Spinal cord (tissue), 9 donors: ENCODE measurements at regions not wholly inside any gene's neighbourhood (a gene's known extent, or its start where the extent isn't known, plus 50 kb on each side); places are given as distances from the start of the nearest gene placed in this dataset.

Experiments
- DNase-seq, 6 donors: peaks; one replicate each; pipeline versions ENCODE4 v3.0.0 to v3.0.0-alpha.2; 2013 to 2015; ENCODE audit warnings: low spot score in 6 of 6, low read depth in 4 of 6
- H3K27ac ChIP-seq: one replicate; pipeline ENCODE4 v1.5.1; 2013; ENCODE audit warnings: low read depth, low read length, control low read depth
- H3K27me3 ChIP-seq: one replicate; pipeline ENCODE4 v1.6.1; 2013; ENCODE audit warnings: low read length; ENCODE audit not compliant: control insufficient read depth, insufficient read depth
- H3K36me3 ChIP-seq: one replicate; pipeline ENCODE4 v1.6.1; 2013; ENCODE audit warnings: low read length; ENCODE audit not compliant: control insufficient read depth, insufficient read depth
- H3K4me1 ChIP-seq: one replicate; pipeline ENCODE4 v1.6.1; 2013; ENCODE audit warnings: low read length; ENCODE audit not compliant: control insufficient read depth, insufficient read depth
- H3K4me3 ChIP-seq: one replicate; pipeline ENCODE4 v1.5.1; 2013; ENCODE audit warnings: low read depth, low read length, control low read depth
- H3K9me3 ChIP-seq: one replicate; pipeline ENCODE4 v1.6.1; 2013; ENCODE audit warnings: low read length; ENCODE audit not compliant: control insufficient read depth, insufficient read depth
- WGBS: methylation state at CpG from one replicate; pipeline ENCODE4 v1.1.5; 2013; ENCODE audit warnings: missing lambda C conversion rate; ENCODE audit not compliant: insufficient coverage; 5-methylcytosine and 5-hydroxymethylcytosine counted together
- donor health status: healthy.

DNA sequence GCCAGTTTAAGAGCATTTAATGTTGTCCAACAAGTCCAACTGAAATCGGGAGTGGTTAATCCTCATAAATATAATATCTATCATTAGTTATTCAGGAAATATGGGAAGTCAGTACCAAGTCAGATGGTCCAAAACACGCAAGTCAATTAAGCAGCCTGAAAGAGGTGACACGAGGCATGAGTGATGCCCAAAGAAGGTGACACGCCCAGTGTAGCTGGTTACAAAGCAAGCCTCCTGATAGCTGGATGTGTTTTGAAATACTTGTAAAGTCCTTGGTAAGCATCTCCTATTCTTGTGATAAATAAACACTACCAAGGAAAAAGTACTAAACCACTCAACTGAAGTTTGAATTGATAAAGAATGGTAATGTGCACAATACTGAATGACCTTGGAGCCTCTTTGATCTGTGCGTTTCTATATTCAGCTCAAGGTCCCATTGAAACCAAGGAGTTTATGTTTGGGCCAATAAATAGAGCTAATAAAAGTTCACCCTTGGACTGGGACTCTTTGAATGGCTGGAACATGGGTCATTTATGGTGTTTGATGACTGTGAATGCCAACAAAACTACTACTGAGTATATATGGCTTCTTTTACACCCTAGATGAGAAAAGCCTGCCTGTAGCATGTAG is 93.2 kb upstream of the KLF3 start:
- Histone ChIP-seq H3K27ac (no peak overlapping the region), H3K27me3 (no peaks in the 10 kb centered on the region), H3K4me1 (no peaks in the 10 kb centered on the region), H3K36me3 (no peaks in the 10 kb centered on the region), H3K4me3 (no peak overlapping the region), H3K9me3 (no peaks in the 10 kb centered on the region)
- 48% methylated on average over 3 of the region's 5 CpGs for WGBS
- DNase-seq = no peak

DNA sequence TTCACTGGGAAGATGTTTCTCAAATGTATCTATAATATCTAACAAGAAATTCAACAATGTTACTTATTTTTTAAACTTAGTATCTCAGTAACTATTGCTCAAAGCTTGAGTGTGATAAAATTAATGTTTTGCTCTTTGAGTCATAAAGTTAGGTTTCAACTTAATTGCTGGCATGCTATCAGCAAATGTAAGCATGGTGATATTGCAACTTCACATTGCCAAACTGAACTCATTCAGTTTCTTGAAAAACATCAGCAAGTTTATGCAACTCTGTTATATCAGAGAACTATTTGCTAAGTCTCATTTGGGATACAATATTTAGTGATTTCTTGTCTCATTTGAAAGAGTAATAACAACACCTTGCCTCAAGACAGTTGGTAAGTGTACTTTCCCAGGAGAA is 91.2 kb upstream of the KLF3 start:
- H3K4me3 ChIP-seq = no peak overlapping the region

DNA sequence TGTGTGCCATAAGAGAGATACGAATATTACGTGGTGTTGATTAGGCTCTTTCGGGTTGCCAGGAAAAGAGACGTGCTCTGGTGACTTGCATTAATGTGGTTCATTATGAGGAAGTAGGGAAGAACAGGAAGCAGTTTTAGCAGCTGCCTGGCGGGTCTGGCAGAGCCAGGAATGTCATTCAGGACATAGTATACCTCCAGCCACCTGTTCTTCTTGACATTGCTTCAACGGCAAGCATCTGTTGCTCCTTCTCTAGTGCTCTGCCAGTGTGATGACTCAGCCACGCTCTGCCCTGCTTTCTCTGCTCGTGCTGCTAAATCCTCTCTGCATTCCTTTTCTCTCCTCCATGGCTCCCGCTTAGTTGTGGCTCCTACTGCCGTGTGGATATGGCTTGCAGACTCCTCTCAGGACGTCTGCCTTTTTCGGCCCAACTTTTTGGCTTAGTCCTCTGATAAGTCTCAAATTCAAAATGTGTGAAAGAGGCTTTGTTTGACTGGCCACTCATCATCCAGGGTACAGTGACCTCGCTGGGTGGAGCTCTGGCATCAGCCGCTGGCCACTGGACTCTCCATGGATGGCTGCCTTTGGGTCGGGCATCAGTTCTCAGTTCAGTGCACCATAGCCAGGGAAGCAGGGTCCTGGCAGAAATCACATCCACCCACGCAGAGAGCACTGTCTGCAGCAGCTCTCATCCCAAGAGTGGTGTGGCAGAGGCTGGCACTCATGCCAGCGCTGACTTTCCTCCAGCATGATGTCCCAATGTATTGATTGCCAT is 89.3 kb upstream of the KLF3 start:
- no peak for DNase-seq
- Histone ChIP-seq H3K9me3 (no peaks in the 10 kb centered on the region), H3K36me3 (no peaks in the 10 kb centered on the region), H3K27ac (no peak overlapping the region), H3K4me1 (no peaks in the 10 kb centered on the region), H3K27me3 (no peaks in the 10 kb centered on the region), H3K4me3 (no peak overlapping the region)
- WGBS = 84% methylated on average over 14 of the region's 17 CpGs

More for the DNA sequence above, 91.2 kb upstream of the KLF3 start:
- DNase-seq = no peak
- Histone ChIP-seq H3K9me3 (no peaks in the 10 kb centered on the region), H3K27ac (no peak overlapping the region), H3K4me1 (no peaks in the 10 kb centered on the region), H3K36me3 (no peaks in the 10 kb centered on the region), H3K27me3 (no peaks in the 10 kb centered on the region)

- Histone ChIP-seq H3K36me3 (no peaks in the 10 kb centered on the region), H3K9me3 (no peaks in the 10 kb centered on the region), H3K27ac (no peak overlapping the region), H3K4me3 (no peak overlapping the region), H3K27me3 (no peaks in the 10 kb centered on the region), H3K4me1 (no peaks in the 10 kb centered on the region)
- no CpG with 5 or more reads among the region's 3 CpGs for WGBS
- DNase-seq = no peak
Measured at GRCh38 chr4:38576767-38577166, 87.2 kb upstream of the KLF3 start.

DNA sequence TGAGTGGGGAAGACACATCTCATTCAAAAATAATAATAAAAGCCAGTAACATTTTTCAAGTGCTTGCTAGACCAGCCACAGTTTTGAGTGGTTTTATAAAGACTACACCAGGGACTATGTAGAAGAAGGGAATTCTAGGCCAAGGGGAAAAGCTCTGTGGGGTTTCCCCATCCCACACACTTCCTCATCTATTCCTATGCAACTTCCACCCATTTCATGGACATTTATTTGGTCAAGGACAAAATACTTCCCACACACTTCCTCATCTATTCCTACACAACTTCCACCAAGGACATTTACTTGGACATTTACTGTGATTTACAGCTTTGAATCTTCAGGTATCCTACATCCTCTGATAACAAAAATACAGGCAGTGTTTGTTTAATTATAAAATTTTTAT is 86.5 kb upstream of the KLF3 start:
- Histone ChIP-seq H3K27ac (no peak overlapping the region), H3K27me3 (no peaks in the 10 kb centered on the region), H3K4me1 (no peaks in the 10 kb centered on the region), H3K36me3 (no peaks in the 10 kb centered on the region), H3K9me3 (no peaks in the 10 kb centered on the region), H3K4me3 (no peak overlapping the region)
- no peak for DNase-seq

GRCh38 chr4:38581426-38582106 is 82.4 kb upstream of the KLF3 start:
- Histone ChIP-seq H3K4me1 (no peaks in the 10 kb centered on the region), H3K27me3 (no peaks in the 10 kb centered on the region), H3K4me3 (no peak overlapping the region), H3K9me3 (no peaks in the 10 kb centered on the region), H3K36me3 (no peaks in the 10 kb centered on the region), H3K27ac (no peak overlapping the region)
- DNase-seq = peak in 1 of 6 donors; percentile 44
- WGBS = no CpG with 5 or more reads among the region's 6 CpGs

GRCh38 chr4:38582445-38582844 is 81.6 kb upstream of the KLF3 start:
- no peaks in the 10 kb centered on the region for H3K27me3 ChIP-seq
- H3K4me3 ChIP-seq = no peak overlapping the region
- DNase-seq = no peak
- no peaks in the 10 kb centered on the region for H3K9me3 ChIP-seq
- WGBS = no CpG with 5 or more reads among the region's 1 CpG
- no peak overlapping the region for H3K27ac ChIP-seq
- H3K36me3 ChIP-seq = no peaks in the 10 kb centered on the region
- H3K4me1 ChIP-seq = no peaks in the 10 kb centered on the region

DNA sequence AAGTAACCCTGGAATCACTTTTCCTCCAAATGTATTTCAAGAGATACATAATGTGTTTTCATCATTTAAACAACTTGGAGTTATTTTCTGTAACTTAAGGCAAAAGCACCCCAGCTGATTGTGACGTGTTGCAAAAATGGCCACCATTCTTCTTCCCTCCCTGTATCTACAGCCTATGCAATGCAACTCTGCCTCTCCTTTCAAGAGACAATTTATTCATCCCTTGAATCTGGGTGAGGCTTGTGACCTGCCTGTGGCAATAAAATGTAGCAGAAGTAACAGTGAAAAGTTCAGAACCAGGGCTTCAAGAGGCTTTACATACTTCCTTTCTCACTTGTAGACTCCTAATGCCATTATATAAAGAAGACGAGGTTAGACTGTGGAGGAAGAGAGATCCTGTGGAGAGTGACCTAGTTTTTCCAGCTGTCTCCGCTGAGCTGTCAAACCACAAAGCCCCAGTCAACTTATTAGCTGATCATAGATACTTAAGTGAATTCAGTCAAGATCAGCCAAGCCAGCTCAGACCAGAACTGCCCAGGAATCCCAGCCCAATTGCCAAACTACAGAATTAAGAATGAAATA is 81.0 kb upstream of the KLF3 start:
- no peaks in the 10 kb centered on the region for H3K4me1 ChIP-seq
- H3K27ac ChIP-seq = no peak overlapping the region
- H3K4me3 ChIP-seq = no peak overlapping the region
- WGBS = no CpG with 5 or more reads among the region's 3 CpGs
- no peak for DNase-seq
- no peaks in the 10 kb centered on the region for H3K9me3 ChIP-seq
- H3K36me3 ChIP-seq = no peaks in the 10 kb centered on the region
- no peaks in the 10 kb centered on the region for H3K27me3 ChIP-seq

GRCh38 chr4:38585871-38586270 is 78.1 kb upstream of the KLF3 start:
- H3K9me3 ChIP-seq = no peaks in the 10 kb centered on the region
- DNase-seq = no peak
- H3K27me3 ChIP-seq = no peaks in the 10 kb centered on the region
- H3K36me3 ChIP-seq = no peaks in the 10 kb centered on the region
- no peaks in the 10 kb centered on the region for H3K4me1 ChIP-seq
- H3K4me3 ChIP-seq = no peak overlapping the region
- no CpG with 5 or more reads among the region's 1 CpG for WGBS
- no peak overlapping the region for H3K27ac ChIP-seq
